ENCODE measurements at regions not wholly inside any gene's neighbourhood (a gene's known extent, or its start where the extent isn't known, plus 50 kb on each side); places are given as distances from the start of the nearest gene placed in this dataset.
"Not testable (repeated sequence)": the region's sequence is repeated elsewhere in the genome, so short reads cannot be mapped to it uniquely, and the experiment has no call there.

DNA sequence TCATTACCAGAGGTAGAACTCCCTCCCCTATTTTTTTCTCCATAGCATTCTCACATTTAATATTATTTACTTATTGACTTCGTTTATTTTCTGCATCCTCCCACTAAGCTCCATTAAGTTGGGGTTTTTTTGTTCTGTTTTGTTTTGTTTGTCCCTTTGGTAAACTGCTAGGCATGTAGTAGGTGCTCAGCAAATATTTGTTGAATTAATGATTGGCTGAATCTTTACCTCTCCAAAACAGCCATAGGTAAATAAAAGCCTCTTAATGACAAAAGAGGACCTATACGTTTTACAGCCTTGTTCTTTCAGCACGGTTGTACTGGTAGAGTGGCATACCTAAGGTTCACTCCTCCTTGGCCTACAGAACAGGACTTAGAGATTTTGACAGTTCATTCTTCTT, 52.0 kb downstream of the PRORP start:
- DNase-seq (ENCODE audit: low read depth): no peak

DNA sequence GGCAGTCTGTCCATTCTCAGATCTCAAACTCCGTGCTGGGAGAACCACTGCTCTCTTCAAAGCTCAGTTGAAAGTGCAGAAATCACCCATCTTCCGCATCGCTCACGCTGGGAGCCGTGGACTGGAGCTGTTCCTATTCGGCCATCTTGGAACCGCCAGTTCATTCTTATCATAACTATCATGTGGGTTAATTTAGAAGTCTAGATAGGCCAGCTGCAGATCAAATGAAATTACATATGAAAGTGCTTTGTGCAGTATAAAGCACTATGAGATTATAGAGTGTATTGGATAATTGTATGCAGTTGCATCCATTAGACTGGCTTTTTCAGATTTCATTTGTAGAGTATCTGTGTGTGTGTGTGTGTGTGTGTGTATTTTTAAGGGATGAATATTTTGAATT, 57.8 kb downstream of the PRORP start:
- no peak for DNase-seq (ENCODE audit: low read depth)

DNA sequence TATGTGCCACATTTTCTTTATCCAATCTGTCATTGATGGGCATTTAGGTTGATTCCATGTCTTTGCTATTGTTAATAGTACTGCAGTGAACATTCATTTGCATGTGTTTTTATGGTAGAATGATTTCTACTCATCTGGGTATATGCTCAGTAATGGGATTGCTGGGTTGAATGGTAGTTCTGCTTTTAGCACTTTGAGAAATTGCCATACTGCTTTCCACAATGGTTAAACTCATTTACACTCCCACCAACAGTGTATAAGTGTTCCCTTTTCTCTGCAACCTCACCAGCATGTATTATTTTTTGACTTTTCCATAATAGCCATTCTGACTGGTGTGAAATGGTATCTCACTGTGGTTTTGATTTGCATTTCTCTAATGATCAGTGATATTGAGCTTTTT, 62.5 kb downstream of the PRORP start:
- DNase-seq (ENCODE audit: low read depth): not testable (repeated sequence)

DNA sequence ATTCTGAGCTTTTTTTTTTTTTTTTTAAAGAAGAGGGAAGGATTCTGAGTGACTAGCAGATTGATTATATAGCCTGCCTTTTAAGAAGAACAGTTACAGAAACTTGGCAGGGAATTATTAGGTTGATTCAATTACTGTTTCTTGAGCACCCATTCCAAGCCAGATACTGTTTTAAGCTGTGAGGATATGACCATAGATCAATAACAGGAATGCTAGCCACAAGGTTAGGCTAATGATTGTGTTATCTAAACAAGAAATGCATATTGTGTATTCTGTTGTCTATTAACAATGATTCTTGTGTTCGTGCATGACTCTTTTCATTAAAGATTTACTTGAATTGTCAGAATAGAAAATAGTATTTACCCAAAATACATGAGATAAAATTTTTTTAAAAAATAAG, 67.1 kb downstream of the PRORP start:
- no peak for DNase-seq (ENCODE audit: low read depth)

DNA sequence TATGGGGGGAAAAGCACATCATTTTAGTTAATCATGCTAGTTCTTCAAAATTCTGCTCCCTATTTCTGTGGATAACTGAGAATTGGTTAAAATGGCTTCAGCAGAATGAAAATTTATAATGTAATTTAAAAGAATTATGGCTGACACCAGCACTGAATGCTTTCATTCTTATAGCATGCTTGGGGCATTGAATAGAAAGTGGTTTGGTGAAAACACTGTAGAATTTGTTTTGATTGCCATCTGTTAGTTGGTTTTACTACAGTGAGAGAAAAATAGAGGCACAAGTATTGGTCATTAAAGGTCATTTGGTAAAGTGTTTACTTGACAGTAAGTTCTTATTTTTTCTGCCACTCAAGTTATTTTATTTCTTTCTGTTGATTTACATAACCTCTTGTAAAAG, 70.8 kb downstream of the PRORP start:
- DNase-seq (ENCODE audit: low read depth): no peak

DNA sequence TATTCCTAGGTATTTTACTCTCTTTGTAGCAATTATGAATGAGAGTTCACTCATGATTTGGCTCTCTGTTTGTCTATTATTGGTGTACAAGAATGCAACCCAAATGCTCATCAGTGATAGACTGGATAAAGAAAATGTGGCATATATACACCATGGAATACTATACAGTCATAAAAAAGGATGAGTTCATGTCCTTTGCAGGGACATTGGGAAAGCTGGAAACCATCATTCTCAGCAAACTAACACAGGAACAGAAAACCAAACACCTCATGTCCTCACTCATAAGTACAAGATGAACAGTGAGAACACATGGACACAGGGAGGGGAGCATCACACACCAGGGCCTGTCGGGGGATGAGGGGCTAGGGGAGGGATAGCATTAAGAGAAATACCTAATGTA, 71.8 kb downstream of the PRORP start:
- not testable (repeated sequence) for DNase-seq (ENCODE audit: low read depth)

- no peak for DNase-seq (ENCODE audit: low read depth)
Measured at GRCh38 chr14:35196571-35196970, 74.2 kb downstream of the PRORP start.

- DNase-seq (ENCODE audit: low read depth): no peak
Measured at GRCh38 chr14:35197015-35197414, 74.7 kb downstream of the PRORP start.

GRCh38 chr14:35201066-35201465, 78.7 kb downstream of the PRORP start:
- no peak for DNase-seq (ENCODE audit: low read depth)

GRCh38 chr14:35202195-35202594, 79.8 kb downstream of the PRORP start:
- DNase-seq (ENCODE audit: low read depth): no peak

DNA sequence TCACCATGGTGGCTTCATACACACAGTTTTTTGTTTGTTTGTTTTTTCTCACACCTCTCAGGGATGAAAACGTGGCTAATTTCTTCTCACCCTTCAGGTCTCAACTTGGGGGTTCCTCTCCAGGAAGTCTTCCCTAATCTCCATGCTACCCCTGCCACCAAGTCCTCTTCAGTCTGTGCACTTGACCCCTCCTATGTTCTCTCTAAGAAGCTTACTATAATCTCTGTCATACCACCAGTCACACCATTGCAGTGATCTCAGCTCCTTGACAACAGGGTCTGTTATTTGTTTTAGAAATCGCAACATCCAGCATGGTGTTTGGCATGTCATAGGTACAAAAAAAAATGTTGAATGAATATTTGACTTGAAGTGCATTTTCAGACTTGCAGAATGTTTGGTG, 83.4 kb downstream of the PRORP start:
- no peak for DNase-seq (ENCODE audit: low read depth)

GRCh38 chr14:35211067-35211466, 81.1 kb upstream of the PSMA6 start:
- no peak for DNase-seq (ENCODE audit: low read depth)

- no peak for DNase-seq (ENCODE audit: low read depth)
Measured at GRCh38 chr14:35212471-35213142, 79.6 kb upstream of the PSMA6 start.

GRCh38 chr14:35213143-35213788, 78.9 kb upstream of the PSMA6 start:
- no peak for DNase-seq (ENCODE audit: low read depth)

DNA sequence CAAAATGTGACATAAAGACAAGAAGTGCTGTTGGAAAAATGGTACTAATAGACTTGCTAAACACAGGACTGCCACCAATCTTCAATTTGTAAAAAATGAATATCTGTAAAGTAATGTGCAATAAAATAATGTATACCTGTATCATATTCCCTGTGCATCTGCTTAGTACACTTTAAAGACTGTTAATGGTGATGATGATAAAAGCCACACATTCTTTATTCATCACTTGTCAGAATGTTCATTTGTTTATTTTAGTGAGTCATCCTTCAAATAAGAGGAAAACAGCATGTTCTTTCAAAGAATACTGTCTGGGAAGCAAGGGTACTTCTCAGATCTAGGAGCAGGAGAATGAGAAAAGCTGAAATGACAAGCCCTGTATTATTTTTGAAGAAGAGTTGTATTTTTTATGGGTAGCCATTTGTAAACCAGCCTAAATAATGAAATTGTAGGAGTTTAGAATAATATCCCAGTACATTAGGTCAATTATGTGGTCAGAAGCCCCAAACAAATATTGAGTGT, 78.3 kb upstream of the PSMA6 start:
- no peak for DNase-seq (ENCODE audit: low read depth)

DNA sequence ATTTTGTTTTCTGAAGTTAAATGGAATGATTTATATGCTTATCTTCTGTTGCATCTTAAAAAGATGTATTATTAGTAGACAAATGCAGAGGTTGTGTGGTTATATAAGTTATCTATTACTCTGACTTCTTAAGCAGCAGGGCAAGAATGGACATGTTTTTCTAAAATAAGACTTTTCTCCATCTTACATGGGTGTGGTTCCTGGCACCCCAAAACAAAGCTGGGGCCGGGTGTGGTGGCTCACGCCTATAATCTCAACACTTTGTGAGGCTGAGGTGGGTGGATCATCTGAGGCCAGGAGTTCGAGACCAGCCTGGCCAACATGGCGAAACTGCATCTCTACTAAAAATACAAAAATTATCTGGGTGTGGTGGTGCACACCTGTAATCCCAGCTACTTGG, 77.8 kb upstream of the PSMA6 start:
- DNase-seq (ENCODE audit: low read depth): not testable (repeated sequence)

GRCh38 chr14:35215110-35215813, 76.9 kb upstream of the PSMA6 start:
- no peak for DNase-seq (ENCODE audit: low read depth)

DNA sequence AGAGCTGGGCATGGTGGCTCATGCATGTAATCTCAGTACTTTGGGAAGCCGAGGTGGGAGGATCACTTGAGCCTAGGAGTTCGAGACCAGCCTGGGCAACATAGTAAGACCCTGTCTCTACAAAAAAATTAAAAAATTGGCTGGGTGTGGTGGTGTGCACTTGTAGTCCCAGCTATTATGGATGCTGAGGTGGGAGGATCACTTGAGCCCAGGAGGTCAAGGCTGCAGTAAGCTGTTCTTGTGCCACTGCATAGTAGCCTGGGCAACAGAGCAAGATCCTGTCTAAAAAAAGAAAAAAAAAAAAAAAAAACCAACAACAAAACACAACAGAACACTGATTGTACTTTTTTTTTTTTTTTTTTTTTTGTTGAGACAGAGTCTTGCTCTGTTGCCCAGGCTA, 74.0 kb upstream of the PSMA6 start:
- DNase-seq (ENCODE audit: low read depth): not testable (repeated sequence)

DNA sequence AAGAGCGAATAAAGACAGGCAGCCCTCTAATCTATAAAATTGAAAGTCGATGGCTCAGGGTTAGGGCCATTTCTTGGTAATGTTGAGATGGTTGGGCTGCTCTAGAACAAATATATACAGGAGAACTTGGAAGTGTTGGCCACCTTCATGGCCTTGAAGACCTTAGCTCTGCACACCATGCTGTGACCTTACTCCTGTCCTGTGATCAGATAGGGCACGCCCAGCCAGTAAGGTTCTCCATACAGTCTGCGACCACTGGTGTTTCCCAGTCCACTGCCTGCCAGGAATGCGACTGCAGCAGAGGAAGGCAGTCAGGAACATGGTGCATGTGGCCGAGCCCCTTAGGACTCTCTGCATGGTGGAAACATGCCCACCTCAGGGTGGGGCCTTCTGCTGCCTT, 73.2 kb upstream of the PSMA6 start:
- no peak for DNase-seq (ENCODE audit: low read depth)

- DNase-seq (ENCODE audit: low read depth): no peak
Measured at GRCh38 chr14:35220027-35220676, 72.0 kb upstream of the PSMA6 start.

DNA sequence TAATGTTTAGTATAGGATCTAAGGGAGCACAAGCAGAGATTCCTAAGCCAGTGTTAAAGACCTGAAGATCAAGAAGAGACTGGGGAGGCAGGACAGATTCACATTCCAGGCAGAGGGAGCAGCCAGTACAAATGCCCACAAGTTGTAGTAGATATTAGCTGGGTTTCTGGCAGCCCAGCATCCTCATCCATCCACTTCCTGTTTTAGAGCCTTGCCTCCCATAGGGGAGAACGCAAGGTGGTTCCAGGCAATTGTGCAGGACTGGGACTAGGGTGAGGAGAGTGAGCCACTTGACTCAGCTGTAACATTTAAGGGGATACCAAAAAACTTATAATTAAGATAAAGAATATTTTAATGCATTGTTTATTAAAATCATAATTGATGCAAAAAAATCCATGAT, 71.3 kb upstream of the PSMA6 start:
- DNase-seq (ENCODE audit: low read depth): no peak

- DNase-seq (ENCODE audit: low read depth): no peak
Measured at GRCh38 chr14:35221462-35221861, 70.7 kb upstream of the PSMA6 start.

DNA sequence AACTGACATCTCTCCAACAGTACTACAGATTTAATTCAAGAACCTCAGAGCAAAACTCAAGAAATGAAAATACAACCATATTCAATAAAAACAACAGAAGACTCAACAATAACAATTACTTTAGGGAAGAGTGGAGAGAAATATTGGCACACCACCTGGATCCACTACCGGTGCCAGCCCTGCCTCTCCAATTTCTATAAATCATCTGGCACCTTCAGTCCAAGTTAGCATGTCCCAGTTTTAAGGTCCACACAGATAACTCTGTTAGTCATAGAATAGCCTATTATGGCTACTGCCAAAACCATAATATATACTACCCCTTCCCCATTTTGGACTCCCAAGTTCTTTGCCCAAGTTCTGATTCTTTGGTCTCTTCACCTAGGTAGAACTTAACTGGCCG, 69.9 kb upstream of the PSMA6 start:
- DNase-seq (ENCODE audit: low read depth): no peak

All from GM04503 (cell line).